HG02642 (cell line): ENCODE measurements at regions not wholly inside any gene's neighbourhood (a gene's known extent, or its start where the extent isn't known, plus 50 kb on each side); places are given as distances from the start of the nearest gene placed in this dataset.

Experiments
- ATAC-seq: cut with Tn5 transposase; IDR thresholded peaks from one replicate; pipeline ENCODE4 v1.9.1; 2021; ENCODE audit warnings: mild to moderate bottlenecking; ENCODE audit not compliant: unreplicated experiment, poor library complexity

DNA sequence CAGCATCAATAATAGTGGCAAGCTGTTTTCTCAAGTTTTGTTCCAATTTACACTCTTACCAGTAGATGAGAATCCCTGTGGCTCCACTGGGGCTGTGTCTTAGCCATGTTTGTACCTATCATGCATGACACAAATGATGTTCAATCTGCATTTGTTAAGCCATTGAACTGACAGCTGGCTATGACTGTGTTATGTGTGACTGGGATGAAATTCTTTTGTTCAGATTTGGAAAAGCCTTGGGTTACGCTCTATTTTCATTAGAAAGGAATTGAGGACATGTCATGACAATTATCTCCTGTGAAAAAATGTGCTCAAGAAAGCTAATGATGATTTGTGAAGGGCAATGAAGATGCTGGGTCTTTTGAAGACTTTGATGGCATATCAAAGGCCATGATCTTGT is 201.8 kb upstream of the LARGE1 start:
- ATAC-seq: no peak

DNA sequence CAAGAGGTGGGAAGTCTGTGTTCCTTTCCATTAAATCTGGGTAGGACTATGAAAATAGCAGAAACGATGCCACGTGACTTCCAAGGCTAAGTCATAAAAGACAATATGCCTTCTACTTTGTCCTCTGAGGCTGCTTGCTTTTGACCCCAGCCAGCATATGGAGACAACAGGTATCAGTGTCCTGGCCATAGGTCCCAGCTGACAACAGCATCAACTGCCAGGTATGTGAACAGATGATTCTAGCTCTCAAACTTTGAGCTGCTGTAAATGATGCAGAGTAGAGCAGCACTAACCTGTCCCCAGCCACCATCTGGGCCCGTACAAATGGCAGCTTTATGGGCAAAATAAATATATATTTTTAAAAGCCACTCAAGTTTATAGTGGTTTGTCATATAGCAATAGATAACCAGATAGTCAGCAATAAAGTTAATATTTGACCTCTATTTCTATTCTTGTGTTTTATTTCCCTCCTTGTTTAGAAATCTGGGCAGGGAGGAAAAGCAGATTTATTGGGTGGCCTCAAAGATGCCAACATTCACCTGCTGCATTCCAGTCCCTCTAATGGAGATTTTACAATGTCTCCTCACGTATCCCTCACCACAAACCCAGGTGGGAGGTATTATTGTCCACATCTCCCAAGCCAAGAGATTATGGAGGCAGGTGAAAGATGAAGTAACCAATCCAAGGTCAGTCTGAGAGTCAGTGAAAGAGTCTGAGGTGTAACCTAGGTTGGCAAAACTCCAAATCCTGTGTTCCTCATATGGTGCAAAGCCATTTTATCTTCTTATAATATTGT is 209.6 kb upstream of the LARGE1 start:
- no peak for ATAC-seq

DNA sequence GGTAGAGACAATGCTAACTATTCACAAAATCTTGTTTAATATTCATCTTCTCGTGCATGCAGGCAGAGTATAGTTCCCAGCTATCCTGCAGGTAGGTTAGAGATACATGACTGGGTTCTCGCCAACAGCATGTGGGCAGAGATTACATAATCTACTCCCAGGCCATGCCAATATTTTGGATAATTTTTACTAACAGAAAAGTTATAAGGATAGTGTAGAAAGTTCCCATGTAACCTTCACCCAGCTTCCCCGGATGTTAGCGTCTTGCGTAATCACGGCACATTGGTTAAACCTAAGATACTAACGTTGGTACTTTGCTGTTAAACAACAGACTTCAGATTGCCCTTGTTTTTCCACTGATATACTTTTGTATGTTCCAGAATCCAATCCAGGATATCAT is 215.5 kb upstream of the LARGE1 start:
- ATAC-seq: no peak

DNA sequence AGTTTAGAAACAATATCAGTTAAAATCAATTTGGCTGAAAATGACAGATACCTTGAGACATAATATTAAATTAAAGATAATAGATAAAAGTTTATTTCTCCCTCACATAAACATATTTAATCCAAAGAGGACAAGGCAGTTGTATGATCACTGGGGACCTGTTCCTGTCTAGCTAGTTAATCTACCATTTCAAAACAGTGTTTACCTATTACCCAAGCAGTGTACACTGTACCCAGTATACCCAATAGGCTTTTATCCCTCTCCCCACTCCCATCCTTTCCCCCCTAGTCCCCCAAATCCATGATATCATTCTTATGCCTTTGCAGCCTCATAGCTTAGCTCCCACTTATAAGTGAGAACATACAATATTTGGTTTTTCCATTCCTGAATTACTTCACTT is 229.7 kb upstream of the LARGE1 start:
- ATAC-seq: no peak

DNA sequence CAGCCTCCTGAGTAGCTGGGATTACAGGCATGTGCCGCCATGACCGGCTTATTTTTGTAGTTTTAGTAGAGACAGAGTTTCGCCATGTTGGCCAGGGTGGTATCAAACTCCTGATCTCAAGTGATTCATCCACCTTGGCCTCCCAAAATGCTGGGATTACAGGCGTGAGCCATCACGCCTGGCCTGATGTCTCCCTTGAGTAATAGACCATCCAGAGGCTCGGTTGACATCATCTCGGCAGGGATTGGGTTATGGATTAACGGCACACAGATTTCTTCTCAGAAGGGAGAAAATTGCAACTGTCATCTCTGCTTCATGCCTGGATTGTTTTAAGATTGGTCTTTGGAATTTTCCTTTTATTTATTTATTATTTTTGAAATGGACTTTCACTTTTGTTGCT is 239.2 kb upstream of the LARGE1 start:
- no peak for ATAC-seq

DNA sequence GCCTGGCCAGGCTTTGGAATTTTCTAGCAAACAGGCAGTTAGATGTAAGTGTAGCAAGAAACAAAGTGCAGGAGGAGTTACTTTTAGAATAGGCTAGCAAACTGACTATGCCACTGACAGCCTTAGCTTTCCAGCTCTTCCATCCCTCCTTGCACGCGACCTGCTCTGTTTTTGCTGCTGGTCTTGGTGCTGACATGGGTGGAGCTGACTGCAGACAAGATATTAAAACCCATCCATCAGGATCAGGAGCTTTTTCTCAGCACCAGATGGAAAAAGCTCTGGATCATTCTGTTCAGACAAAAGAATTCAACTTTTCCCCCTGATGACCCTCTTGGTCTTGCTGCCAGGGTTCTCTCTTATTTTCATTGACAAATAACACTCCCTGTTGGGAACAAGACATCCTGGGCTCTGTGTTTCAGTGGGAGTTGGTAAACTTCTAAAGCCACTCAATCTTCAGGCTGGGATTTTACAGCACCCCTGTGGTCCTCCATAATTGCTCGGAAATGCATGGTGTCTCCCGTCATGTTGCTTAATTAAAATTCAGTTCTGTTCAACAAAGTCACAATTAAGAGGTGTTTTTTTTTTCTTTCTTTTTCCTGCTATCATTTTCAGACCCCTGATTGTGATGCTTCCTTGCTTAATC is 240.0 kb upstream of the LARGE1 start:
- ATAC-seq: no peak

DNA sequence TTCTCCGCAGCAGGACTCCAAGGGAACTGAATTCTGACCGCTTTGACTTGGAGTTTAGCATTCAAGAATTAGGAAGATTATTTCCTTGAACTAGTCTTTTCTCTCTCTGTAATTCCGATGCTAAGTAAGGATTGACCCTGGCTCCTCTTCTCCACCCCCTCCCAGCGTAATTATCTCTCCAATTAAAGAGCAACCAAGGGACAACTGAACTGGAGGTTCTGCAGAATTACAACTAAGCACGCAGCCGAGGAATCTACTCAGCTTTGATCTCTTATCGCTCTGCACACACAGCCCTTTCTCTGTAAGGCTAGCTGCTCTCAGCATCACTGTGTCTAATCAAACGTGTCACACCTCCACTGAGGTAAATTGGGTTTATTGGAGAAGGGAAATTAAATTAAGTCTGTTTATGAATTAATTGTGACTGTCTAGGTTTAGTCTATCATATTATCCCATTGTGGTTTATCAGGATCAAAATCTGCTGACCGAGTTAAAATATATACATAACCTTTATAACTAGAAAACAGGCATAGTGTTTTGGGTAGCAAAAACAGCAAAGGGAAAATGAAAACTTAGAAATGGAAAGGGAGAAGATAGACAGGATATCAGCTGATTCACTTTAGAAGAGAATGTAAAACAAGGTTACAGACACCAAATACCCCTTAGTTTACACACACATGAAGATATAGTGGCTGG is 241.3 kb upstream of the LARGE1 start:
- no peak for ATAC-seq

DNA sequence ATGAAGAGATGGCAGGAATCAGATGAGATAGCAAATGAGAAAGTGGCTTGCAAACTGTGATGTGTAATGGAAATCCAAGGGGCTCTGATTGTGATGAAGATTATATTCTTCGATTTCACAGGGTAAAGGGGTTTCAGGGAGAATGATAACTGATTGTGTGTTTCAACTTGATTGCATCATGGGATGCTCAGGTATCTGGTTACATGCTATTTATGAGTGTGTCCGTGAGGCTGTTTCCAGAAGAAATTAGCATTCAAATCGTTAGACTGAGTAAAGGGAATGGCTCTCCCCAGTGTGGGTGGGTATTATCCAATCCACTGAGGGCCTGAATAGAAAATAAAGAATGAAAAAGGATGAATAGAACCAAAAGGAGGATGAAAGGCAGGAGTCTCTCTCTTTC is 278.7 kb upstream of the LARGE1 start:
- ATAC-seq: no peak

DNA sequence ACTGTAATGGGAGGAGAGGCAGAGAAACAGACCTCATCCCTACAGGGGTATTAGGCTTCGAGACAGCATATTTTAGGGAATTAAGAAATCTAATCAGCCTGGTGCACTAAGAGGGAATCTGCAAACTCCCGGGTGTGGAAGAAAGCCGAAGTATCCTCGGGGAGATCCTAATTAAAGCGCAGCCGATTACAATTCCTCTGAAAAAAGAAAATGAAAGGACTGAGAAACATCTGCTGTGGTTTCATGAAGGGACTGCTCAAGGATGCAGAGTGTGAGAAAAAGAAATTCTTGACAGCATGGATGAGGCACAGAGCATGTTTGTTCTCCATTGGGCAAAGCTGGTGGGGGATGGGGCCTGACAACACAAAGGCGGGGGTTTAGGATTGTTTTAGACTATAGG is 290.0 kb upstream of the LARGE1 start:
- ATAC-seq: no peak

DNA sequence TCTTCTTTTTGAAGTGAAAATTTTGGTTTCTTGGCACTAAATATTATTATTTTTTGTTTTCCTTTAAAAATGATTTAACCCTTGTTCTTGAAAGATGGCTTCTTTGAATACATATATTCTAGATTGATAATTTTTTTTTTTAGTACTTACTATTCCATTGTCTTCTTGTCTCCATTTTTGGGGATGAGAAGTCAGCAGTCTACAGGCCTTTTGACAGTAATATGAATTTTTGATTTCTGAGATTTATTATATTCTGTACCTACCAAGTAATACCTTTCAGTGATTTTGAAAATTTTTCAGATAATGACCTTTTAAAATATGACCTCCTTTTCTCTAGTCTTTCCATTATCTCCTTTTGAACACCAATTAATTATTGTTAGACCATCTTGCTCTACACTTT is 294.1 kb upstream of the LARGE1 start:
- ATAC-seq: no peak

DNA sequence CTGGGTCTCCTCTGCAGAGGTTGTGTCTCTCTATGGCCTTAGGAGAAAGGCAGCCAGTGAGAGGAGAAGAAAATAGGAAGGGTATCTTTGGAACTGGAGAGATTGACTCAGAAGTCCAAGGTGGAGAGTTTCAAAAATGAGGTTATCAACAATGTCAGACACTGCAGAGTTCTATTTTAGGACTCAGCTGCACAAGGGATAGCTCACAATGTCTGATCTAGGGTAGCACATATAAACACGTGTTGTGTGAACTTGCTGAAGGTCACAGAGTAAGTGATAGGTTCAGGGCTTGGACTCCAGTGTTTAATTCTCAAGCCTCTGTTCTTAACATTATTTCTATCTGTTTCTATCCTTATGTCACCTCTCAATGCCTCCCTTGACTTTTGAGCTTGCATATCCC is 305.0 kb upstream of the LARGE1 start:
- ATAC-seq: no peak

DNA sequence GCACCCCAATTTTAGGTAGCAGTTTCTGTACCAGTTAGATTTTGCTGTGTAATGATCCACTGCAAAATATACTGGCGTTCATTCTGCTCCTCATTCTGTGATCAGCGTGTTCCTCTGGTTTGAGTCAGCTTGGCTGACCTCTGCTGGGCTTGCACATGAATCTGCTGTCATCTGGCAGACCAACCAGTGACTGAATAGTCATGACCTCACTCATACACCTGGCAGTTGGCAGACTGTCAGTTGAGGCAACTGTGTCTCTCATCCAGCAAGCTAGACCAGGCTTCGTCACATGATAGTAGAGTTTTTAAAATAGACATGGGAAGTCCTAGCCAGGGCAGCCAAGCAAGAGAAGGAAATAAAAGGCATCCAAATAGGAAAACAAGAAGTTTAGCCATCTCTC is 316.3 kb upstream of the LARGE1 start:
- no peak for ATAC-seq

DNA sequence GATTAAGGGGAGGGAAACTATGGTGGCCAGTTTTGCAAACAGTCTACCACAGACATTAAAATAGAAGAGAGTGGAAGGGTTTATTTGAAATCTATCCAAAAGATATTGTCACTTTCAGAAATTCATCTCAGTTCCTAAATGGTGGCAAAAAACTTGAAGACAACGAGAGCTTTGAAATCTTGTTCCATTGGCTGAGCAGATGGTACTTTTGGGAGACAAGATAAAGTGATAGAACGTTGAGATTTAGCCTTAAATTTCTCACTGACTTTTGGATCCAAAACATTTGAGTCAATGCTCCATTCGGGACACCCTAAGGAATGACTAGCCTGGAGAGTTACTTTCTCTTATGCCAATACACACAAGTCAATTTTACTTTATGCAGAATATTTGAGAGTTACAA is 319.1 kb upstream of the LARGE1 start:
- ATAC-seq: no peak

DNA sequence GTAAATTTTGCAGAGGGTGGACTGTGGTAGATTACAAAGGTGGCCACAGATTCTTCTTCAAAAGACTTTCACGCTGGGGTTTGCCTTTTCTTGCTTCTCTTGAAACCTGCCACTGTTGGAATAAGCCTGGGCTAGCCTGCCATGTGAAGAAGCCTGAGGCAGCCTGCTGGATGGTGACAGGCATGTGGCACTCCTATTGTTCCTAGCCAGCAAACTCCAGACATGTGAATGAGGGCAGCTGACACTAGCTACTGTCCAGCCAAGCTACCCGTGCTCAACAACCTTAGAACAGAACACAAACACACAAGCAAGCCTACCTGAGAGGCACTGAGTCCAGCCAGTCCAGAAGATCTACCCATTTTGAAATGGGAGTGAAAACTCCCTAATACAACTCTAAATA is 322.7 kb upstream of the LARGE1 start:
- ATAC-seq: no peak

DNA sequence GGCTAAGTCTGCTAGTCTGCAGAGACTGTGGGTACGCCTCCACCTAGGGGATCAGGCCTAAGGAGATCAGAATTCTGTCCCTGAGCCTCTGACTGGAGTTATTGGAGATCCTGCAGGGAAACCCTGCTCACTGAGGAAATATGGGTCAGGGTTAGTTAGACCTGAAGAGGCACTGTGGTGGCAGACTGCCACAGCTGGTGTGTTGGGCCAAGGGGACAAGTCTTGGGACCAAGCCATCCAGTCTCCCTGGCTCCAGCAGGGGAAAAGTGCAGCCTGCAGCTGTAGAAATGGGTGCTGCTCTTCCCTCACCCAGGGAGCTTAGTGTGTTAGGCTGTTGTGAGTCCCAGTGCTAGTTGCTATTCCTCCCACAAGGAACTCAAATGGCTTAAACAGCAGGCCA is 334.8 kb upstream of the LARGE1 start:
- ATAC-seq: no peak

DNA sequence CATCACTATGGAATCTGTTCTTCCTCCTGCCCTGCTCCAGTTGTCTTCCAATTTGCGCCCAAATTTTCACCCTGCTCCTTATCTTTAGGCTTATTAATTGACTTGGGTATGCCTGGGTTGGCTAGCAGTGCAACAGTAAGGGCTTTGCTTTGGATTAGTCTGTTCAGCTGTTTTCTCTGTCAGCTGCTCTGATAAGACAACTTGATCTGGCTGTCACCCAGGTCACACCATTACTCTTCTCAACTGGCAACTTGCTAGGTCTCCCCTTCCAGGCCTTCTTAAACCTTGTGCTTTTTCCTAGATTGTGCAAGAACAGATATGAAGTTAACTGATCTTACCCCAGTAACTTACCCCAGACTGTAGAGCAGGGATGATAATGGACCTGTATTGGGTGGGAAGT is 357.8 kb upstream of the LARGE1 start:
- no peak for ATAC-seq

DNA sequence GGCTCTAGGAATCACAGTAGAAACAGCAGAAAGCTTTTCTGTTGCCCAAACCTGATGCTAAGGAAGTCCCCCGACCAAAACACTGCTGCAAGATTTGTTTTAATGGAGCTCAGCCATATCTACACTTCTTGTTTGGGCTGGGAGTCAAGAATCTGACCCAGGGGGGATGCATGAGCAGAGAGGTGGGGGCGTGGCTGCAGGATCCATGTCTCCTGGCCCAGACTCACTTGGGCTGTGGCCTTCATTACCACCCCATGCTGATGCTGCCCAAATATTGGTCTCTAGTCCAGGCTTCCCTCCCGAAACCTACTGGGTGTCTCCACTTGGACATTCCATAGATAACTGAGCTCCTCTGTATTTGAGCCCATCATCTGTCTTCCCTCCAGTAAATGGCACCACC is 361.5 kb upstream of the LARGE1 start:
- no peak for ATAC-seq

DNA sequence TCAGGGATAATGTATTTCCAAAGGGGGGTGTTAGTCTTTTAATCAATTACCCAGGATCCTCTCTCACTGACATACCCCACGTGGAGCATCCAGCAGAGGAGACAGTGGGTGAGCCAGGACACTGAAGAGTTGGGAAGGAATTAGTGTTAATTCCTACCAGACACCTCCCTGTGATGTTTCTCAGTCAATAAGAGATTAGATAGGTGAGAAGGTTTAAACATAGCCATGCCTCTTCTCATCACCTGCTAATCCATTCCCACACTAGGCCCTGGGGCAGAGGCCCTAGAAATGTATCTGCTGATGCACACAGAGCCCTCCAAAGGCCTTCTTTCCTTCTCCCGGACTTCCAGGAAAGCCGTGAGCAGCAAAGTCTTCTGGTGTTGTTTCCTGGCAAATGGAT is 363.6 kb upstream of the LARGE1 start:
- no peak for ATAC-seq

DNA sequence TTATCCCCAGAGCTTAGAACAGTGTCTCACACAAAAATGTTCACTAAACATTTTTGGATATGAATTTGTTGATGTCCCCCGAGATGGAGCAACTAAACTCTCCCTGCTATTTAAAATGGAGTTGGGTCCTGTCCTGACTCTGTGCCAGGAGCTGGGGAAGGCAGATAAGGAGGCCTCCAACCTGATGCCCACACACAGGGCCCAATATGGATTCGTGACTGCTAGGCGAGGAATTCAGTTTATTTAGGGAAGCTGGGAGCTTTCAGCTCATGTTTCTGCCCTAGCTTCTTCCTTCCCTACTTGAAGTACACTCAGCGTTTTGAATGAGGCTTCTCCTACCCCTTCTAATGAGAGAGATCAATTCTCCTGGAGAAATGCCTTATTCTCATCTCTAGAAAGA is 373.0 kb upstream of the LARGE1 start:
- ATAC-seq: no peak

DNA sequence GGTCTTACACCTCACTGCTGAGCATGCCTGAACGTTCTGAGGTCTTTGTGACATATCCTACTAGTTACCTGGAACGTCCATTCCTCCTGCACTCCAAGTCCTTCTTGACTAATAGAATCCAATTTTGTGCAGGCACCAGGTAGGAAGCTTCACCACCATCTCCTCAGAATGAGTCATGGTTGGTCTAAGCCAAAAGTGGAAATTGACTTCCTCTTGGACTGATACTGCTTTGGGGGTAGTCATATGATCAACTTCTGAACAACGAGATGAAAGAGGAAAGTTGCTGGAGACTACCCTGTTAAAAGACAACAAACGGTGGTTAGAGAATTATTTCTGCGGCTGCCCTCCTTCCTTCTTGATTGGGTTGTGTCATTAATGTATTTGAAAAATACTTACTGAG is 374.2 kb upstream of the LARGE1 start:
- no peak for ATAC-seq

DNA sequence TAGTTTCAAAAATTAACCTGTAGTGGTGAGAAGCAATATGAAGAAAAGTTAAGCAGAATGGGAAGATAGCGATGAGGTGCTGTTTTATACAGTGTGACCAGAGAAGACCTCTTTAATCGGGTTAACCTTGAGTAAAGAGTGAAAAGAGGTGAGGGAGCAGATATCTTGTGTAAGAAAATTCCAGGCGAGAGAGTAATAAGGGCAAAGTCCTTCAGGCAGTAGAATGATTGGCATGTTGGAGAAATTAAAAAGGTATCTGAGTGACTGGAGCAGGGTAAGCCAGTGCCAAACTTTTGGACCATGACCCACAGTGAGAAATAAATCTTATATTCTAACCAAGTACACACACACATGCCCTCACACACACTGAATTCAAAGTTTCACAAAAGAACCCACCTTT is 374.7 kb upstream of the LARGE1 start:
- ATAC-seq: no peak

DNA sequence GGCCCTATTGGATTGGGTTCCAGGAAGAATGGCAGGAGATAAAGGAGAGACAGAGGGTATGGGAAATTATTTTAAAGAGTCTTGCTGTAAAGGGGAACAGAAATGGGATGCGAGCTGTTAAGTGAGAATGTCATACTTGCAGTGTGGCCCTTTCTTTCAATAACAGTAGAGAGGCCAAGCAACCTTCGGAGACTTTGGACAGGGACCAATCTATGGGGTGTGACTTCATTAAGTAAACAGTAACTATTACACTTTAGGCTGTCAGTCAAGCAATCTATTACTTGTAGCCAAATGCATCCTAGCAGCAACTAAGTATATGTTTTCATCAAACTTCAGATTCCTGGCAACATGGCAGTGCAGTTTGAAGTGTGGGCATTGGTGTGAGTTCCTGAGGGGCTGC is 376.2 kb upstream of the LARGE1 start:
- ATAC-seq: no peak
